ENCODE measurements at regions not wholly inside any gene's neighbourhood (a gene's known extent, or its start where the extent isn't known, plus 50 kb on each side); places are given as distances from the start of the nearest gene placed in this dataset.

- Mint-ChIP-seq H3K27ac (no peak overlapping the region), H3K36me3 (ENCODE audit: insufficient read depth in 1 of 3, low read depth in 3 of 3) (no peaks in the 10 kb centered on the region), H3K4me3 (no peak overlapping the region), H3K27me3 (ENCODE audit: low read depth) (no peaks in the 10 kb centered on the region), H3K9me3 (peaks cover 3 to 8% of the 10 kb centered on the region in 2 experiments; a peak in 4 of 5 replicates), H3K4me1 (peaks cover 0 to 6% of the 10 kb centered on the region in 2 experiments; a peak in 2 of 4 replicates)
- H2BK5ac ChIP-seq (ENCODE audit: insufficient read length, low read length), result no peak overlapping the region
- TF ChIP-seq CTCF (conservative IDR thresholded peaks at IDR 0.05), result no peak
- H3K14ac ChIP-seq (ENCODE audit: insufficient read depth, low read length), result no peak overlapping the region
- H3K27me3 ChIP-seq (ENCODE audit: insufficient read depth, low read length), result no peaks in the 10 kb centered on the region
- no peak overlapping the region for H2BK15ac ChIP-seq (ENCODE audit: low read depth, low read length)
- no peak overlapping the region for H3K4me2 ChIP-seq (ENCODE audit: insufficient read depth, insufficient read length, low read length)
- H3K79me2 ChIP-seq (ENCODE audit: insufficient read depth, low read length), result no peaks in the 10 kb centered on the region
- H4K91ac ChIP-seq (ENCODE audit: insufficient read length, low read depth, low read length), result no peak overlapping the region
- no peak overlapping the region for H3K27ac ChIP-seq (ENCODE audit: insufficient read length, low read depth, low read length)
- H3K23ac ChIP-seq (ENCODE audit: insufficient read length, low read depth, low read length), result no peak overlapping the region
- H4K5ac ChIP-seq (ENCODE audit: insufficient read length, low read depth, low read length), result no peak overlapping the region
- H3T11ph ChIP-seq (ENCODE audit: low read length), result no peak overlapping the region
- H2AK5ac ChIP-seq (ENCODE audit: insufficient read length, low read length), result no peak overlapping the region
- H3K23me2 ChIP-seq (ENCODE audit: insufficient read length, low read depth, low read length, poor library complexity, severe bottlenecking), result no peaks in the 10 kb centered on the region
- no peak overlapping the region for H3K56ac ChIP-seq (ENCODE audit: insufficient read length, low read depth, low read length)
- no peak overlapping the region for H3K9ac ChIP-seq (ENCODE audit: extremely low read depth, insufficient read length, low read length)
- H3K9me3 ChIP-seq (ENCODE audit: control insufficient read depth, low read depth, low read length), result no peaks in the 10 kb centered on the region
- H2BK12ac ChIP-seq (ENCODE audit: insufficient read length, low read depth, low read length), result no peak overlapping the region
- DNase-seq, result no peak
- no peak overlapping the region for H4K8ac ChIP-seq (replicated peaks; ENCODE audit: insufficient read length, low read depth, low read length)
- H3K4me1 ChIP-seq (ENCODE audit: insufficient read depth, low read length), result no peaks in the 10 kb centered on the region
- no peak overlapping the region for H3K4ac ChIP-seq (ENCODE audit: low read depth, low read length)
- H3K79me1 ChIP-seq (ENCODE audit: insufficient read depth, low read depth, low read length, poor library complexity, severe bottlenecking), result no peaks in the 10 kb centered on the region
- H3K18ac ChIP-seq (ENCODE audit: insufficient read length, low read depth, low read length), result no peak overlapping the region
- H2AFZ ChIP-seq (ENCODE audit: low read length), result peak overlapping the region; percentile 62
- H4K20me1 ChIP-seq (ENCODE audit: control insufficient read depth, insufficient read depth, insufficient read length), result no peaks in the 10 kb centered on the region
- H2BK20ac ChIP-seq (ENCODE audit: low read depth, low read length, poor library complexity, severe bottlenecking), result no peak overlapping the region
- H2BK120ac ChIP-seq (ENCODE audit: low read depth, low read length, poor library complexity, severe bottlenecking), result no peak overlapping the region
Measured at GRCh38 chr12:28068467-28068866, 95.9 kb upstream of the PTHLH start.

Data from H9 (cell line).